ENCODE measurements at regions not wholly inside any gene's neighbourhood (a gene's known extent, or its start where the extent isn't known, plus 50 kb on each side); places are given as distances from the start of the nearest gene placed in this dataset.

- TF ChIP-seq, protein P1, sequence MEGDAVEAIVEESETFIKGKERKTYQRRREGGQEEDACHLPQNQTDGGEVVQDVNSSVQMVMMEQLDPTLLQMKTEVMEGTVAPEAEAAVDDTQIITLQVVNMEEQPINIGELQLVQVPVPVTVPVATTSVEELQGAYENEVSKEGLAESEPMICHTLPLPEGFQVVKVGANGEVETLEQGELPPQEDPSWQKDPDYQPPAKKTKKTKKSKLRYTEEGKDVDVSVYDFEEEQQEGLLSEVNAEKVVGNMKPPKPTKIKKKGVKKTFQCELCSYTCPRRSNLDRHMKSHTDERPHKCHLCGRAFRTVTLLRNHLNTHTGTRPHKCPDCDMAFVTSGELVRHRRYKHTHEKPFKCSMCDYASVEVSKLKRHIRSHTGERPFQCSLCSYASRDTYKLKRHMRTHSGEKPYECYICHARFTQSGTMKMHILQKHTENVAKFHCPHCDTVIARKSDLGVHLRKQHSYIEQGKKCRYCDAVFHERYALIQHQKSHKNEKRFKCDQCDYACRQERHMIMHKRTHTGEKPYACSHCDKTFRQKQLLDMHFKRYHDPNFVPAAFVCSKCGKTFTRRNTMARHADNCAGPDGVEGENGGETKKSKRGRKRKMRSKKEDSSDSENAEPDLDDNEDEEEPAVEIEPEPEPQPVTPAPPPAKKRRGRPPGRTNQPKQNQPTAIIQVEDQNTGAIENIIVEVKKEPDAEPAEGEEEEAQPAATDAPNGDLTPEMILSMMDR (IDR thresholded peaks at IDR 0.05; ENCODE audit: insufficient read depth, low read depth, low read length), result no peak
- TF ChIP-seq EZH2 (IDR thresholded peaks at IDR 0.05; ENCODE audit: insufficient read depth, low read length), result no peak
Observed at GRCh38 chrX:20712811-20713210, 446.1 kb upstream of the RPS6KA3 start.

Measured in astrocyte (in vitro differentiated cells and primary cell).